HG03097 (cell line): ENCODE measurements at regions not wholly inside any gene's neighbourhood (a gene's known extent, or its start where the extent isn't known, plus 50 kb on each side); places are given as distances from the start of the nearest gene placed in this dataset.

Experiments used
- ATAC-seq: cut with Tn5 transposase; IDR thresholded peaks from one replicate; pipeline ENCODE4 v1.9.1; 2021; ENCODE audit not compliant: unreplicated experiment, low FRiP score

GRCh38 chr9:89787595-89787994 lies 182.8 kb downstream of the GADD45G start:
- no peak for ATAC-seq

DNA sequence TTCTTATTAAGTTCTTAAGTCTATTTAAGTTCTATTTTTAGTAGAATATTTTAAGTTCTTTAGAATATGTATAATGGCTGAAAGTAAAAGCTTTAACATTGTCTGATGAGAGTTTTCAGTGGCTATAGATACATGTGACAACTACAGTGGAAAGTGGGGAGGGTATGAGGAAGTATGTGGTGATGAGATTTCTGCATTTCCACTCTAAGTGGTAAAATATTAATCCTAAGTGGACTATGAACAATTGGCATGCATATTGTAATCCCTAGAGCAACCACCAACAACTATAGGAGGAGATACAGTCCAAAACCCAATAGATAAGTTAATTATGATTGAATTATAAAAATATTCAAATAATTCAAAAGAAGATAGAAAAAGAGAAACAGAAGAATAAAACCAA lies 183.6 kb downstream of the GADD45G start:
- ATAC-seq: no peak

DNA sequence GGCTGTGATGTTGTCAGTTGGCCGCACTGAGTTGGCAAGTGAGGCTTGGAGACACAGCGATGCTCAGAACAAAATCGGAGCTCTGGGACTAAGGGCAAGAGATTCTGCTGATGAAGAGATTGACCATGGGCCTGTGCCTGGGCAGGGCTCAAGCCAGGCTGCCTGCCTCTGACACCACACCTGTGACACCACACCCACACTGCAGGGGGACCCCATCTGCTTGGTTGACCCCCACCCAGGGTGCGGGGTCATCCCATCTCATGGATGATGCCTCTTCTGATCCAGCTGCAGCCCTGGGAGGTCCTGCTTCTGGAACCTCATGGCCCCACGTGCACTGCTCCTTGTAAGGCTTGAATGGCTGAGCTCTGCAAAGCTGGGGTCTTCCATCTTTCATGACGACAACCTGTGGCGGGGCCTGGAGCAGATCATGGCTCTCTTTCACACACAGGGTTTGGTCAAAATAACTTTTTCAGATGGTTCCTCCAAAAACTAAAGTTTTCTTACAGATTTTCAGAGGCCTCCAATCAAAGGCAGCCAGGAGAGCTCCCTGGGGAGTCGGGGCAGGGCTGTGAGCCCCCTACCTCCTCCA lies 185.2 kb downstream of the GADD45G start:
- ATAC-seq: no peak

DNA sequence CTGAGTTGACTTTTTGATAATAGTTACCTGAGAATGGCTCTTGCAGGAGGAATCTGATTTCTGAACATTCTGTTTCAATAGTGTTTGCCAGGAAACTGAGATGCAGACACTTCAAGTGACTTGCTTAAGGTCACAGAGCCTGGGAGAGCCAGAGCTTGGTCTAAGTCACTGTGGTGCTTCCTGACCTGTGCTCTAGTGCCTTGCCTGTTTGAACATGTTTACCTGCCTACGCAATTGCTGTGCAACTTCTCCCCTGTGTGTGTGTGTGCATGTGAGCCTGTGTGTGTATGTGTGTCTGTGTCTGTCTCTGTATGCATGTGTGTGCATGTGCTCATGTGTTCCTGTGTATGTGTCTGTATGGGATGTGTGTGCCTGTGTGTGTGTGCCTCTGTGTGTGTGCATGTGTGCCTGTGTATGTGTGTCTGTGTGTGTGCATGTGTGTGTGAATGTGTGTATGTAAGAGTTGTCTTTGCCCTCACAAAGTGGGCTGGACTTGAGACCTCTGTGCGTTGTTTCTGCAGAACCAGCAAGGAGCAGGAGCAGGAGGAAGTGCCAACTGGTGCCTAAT lies 185.8 kb downstream of the GADD45G start:
- ATAC-seq: no peak

- no peak for ATAC-seq
Measured at GRCh38 chr9:89791754-89792153, 186.9 kb downstream of the GADD45G start.

GRCh38 chr9:89792189-89793123 lies 187.6 kb downstream of the GADD45G start:
- ATAC-seq: no peak

GRCh38 chr9:89793124-89793495 lies 188.3 kb downstream of the GADD45G start:
- no peak for ATAC-seq

DNA sequence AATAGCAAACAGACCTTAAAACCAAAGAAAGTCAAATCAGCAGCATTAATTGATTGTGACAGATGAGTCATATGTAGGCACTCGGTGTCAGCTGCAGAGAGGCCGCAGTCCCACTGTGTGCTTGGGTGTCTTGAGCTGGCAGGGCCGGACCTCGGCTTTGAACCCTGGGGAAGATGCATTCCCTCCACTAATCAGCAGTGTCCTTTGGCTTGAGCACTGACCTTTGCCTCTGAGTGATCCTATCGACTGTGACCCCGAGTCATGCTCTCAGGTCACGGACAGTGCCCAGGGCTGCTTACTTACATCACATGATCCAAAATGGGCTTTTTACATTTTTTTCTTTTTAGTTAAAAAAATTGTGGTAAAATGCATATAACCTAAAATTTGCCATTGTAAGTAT lies 188.7 kb downstream of the GADD45G start:
- ATAC-seq: no peak

- ATAC-seq: no peak
Measured at GRCh38 chr9:89794918-89795317, 190.1 kb downstream of the GADD45G start.

DNA sequence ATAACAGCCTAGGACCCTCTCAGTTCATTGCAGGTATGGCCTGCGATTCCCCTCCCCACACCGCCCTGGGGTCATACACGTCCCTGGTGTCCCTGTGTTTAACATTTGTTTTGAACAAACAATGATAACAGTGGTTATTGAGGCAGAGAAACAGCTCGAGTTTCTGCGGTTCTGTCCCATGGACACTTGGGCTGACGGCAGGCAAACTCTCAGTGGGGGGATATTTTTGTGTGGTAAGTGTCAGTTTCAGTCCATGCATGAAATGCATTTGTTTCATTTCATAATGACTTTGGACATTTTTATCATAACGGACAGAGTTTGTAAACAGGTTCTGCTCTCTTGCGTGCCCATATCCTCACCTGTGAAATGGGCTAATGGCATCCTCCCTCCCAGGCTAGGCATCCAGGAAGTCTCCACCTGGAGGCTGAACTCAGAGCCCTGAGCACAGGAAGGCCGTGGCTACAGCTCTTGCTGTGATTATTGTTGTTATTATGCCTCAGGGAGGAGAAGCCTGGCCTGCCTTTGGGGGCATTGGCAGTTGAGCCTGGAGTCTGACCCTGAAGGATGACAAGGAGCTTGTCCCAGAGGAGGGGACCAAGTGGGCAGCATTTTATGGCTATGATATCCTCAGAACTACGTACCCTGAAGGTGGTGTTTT lies 190.9 kb downstream of the GADD45G start:
- no peak for ATAC-seq

DNA sequence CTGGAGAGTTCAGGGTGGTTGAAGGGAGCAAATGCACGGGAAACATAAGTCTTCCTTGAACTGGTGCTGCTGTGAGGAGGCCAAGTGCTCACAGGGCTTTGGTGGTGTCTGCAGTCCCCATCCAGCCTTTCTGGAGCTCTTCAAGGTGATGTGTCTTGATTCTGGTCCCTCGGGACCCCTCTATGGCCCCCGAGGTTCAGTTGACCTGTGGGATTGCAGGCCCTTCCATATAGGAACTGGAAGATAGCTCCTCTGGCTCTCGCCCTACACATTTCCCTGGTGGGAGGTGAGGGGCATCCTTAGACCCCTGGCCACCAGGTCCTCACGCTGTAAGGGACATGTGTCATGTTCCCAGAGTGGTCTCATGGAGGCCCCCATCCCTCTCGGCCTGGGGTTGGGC lies 191.8 kb downstream of the GADD45G start:
- ATAC-seq: no peak

- no peak for ATAC-seq
Measured at GRCh38 chr9:89797255-89797654, 192.4 kb downstream of the GADD45G start.

GRCh38 chr9:89797937-89798455 lies 193.2 kb downstream of the GADD45G start:
- ATAC-seq: no peak

DNA sequence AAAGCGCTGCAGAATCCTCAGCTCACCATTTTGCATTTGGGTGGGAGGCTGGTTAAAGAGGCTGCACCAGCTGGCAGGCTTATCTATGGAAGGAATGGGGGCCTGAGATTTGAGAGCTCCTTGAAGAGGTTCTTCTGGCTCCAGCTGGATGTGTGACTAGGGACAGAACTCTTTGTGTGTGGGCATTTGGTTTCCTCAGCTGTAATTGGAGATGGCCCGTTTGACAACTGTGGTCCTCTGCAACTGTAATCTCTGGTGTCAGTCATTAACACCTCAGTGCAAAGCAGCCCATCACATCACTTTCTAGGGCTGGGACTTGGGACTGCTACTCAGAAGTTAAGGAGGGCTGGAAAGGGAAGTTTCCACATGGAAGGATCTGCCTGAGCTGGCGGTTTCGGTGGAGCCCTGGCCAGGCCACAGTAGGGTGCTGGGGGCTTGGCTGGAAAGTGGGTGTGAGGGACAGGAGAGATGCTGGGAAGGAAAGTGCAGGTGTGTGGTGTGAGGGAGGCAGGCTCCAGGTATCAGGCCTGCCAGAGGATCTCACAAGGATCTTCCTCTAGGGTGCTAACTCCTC lies 193.8 kb downstream of the GADD45G start:
- ATAC-seq: no peak

DNA sequence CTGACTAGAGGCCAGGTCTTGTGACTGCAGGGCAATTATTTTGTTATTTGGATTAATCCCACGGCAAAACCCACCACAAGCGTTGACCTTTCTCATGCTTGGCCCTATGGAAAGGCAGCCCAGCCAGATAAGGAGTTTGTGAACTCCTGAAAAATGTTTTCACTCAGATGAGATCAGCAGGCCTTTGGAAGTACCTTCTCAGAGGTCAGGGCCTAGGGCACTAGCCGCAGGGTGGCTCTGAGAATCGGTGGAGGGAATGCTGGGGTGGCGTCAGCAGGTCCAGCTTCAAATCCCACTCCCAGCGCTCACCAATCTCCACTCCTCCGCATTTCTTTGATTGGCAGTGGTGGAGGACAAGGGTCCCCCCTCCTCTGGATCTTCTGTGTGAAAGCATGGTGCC lies 194.4 kb downstream of the GADD45G start:
- no peak for ATAC-seq

DNA sequence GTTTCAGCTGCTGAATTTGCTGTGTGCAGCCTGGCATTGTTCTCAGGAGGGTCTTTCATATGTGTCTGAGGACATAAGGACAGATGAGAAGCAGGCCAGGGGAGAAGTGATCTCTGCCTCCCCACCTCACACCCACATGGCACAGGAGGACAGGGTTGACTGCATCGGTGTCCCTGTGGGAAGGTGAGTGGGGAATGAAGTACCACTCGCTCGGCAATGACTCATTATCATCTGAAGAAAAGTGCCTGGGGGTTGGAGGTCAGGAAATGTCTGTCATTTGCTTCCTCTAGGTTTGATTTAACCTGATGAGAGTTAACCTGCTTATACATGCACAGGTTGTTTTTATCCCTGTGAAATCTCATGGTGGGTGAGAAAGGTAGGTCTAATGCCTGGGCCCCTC lies 195.0 kb downstream of the GADD45G start:
- no peak for ATAC-seq

- ATAC-seq: no peak
Measured at GRCh38 chr9:89801341-89801740, 196.5 kb downstream of the GADD45G start.

- no peak for ATAC-seq
Measured at GRCh38 chr9:89801742-89802670, 197.2 kb downstream of the GADD45G start.

DNA sequence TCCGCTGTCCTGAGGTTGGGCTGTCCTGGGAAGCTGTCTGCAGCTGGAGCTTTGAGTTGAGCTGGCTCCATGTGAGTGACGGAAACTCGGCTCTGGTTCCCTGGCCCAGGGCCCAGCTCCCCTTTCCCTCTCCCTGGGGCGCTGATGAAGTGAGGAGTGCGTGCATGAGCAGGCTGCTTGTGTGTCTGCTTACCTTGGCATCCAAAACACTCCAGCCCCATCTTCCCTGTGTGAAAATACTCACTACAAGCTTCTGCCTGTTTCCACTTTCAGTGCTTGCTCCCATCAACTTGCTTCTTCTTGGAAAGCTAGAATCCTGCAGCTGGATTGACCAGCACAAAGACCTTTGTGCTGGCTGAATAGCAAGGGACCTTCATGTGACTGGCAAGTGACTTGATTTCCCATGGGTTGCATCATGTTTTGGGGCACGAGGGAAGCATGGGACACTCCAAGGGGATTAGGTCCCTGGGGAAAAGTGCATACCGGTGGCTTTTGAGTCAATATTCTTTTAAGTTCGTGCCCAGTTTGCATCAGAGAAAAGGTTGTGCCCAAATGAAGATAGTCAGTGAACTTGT lies 198.1 kb downstream of the GADD45G start:
- no peak for ATAC-seq
